ENCODE measurements at regions not wholly inside any gene's neighbourhood (a gene's known extent, or its start where the extent isn't known, plus 50 kb on each side); places are given as distances from the start of the nearest gene placed in this dataset.

- DNase-seq = no peak
Measured at GRCh38 chr1:213905344-213905743, 82.4 kb upstream of the PROX1 start.

- no peak for DNase-seq
Measured at GRCh38 chr1:213908521-213908920, 79.3 kb upstream of the PROX1 start.

GRCh38 chr1:213914392-213914791 lies 73.4 kb upstream of the PROX1 start:
- DNase-seq = no peak

- no peak for DNase-seq
Measured at GRCh38 chr1:213921311-213921710, 66.5 kb upstream of the PROX1 start.

- DNase-seq = no peak
Measured at GRCh38 chr1:213921712-213922111, 66.1 kb upstream of the PROX1 start.

GRCh38 chr1:213925531-213926182 lies 62.1 kb upstream of the PROX1 start:
- no peak for DNase-seq

GRCh38 chr1:213927846-213928245 lies 59.9 kb upstream of the PROX1 start:
- no peak for DNase-seq

- no peak for DNase-seq
Measured at GRCh38 chr1:213929398-213929797, 58.4 kb upstream of the PROX1 start.

- DNase-seq = no peak
Measured at GRCh38 chr1:213931836-213932235, 55.9 kb upstream of the PROX1 start.

- no peak for DNase-seq
Measured at GRCh38 chr1:213933336-213933735, 54.4 kb upstream of the PROX1 start.

- DNase-seq = no peak
Measured at GRCh38 chr1:213934649-213935048, 53.1 kb upstream of the PROX1 start.

GRCh38 chr1:213936571-213936970 lies 51.2 kb upstream of the PROX1 start:
- DNase-seq = no peak
